Heart right ventricle (tissue), 16 donors: ENCODE measurements at regions not wholly inside any gene's neighbourhood (a gene's known extent, or its start where the extent isn't known, plus 50 kb on each side); places are given as distances from the start of the nearest gene placed in this dataset.
"Not testable (repeated sequence)": the region's sequence is repeated elsewhere in the genome, so short reads cannot be mapped to it uniquely, and the experiment has no call there.

ENCODE experiments used
- ATAC-seq, 8 donors: fragments of 200-7000 bp; cut with Tn5 transposase; one replicate each; pipeline ENCODE4 v1.9.1; 2020; ENCODE audit warnings: mild to moderate bottlenecking in 8 of 8, moderate library complexity in 8 of 8, moderate number of reproducible peaks in 1 of 8
- DNase-seq, 2 donors: peaks; one replicate each; pipeline ENCODE4 v3.0.0-alpha.2; 2020
- H3K27ac ChIP-seq, 10 donors: fragments of 200-600 bp; sonication (generic) in 2 of 10; one replicate each; pipeline versions ENCODE4 v1.5.0 to v1.8.0; 2020 to 2022; ENCODE audit warnings: mild to moderate bottlenecking in 3 of 10
- H3K27me3 ChIP-seq, 7 donors: fragments of 200-600 bp; one replicate each; pipeline ENCODE4 v1.8.0; 2021 to 2022; ENCODE audit warnings: mild to moderate bottlenecking in 2 of 7
- H3K36me3 ChIP-seq, 9 donors: fragments of 200-600 bp; sonication (generic) in 1 of 9; one replicate each; pipeline versions ENCODE4 v1.5.0 to v1.8.0; 2020 to 2022; ENCODE audit warnings: mild to moderate bottlenecking in 2 of 9
- H3K4me1 ChIP-seq, 9 donors: fragments of 200-600 bp; sonication (generic) in 1 of 9; one replicate each; pipeline versions ENCODE4 v1.5.0 to v1.8.0; 2020 to 2022; ENCODE audit warnings: mild to moderate bottlenecking in 4 of 9
- H3K4me3 ChIP-seq, 10 donors: fragments of 200-600 bp; sonication (generic) in 2 of 10; one replicate each; pipeline versions ENCODE4 v1.5.0 to v1.8.0; 2020 to 2022; ENCODE audit warnings: mild to moderate bottlenecking in 7 of 10, moderate library complexity in 2 of 10
- H3K9me3 ChIP-seq, 11 donors: fragments of 200-600 bp in 10 of 11; sonication (generic) in 2 of 11; one replicate each; pipeline versions ENCODE4 v1.5.0 to v1.8.0; 2013 to 2022; ENCODE audit warnings: mild to moderate bottlenecking in 2 of 11, control low read depth in 1 of 11, moderate library complexity in 1 of 11
- CTCF ChIP-seq, 9 donors: fragments of 200-600 bp; sonication (generic) in 2 of 9; IDR thresholded peaks; one replicate each; pipeline versions ENCODE4 v1.5.0 to v1.8.0; 2021 to 2022; ENCODE audit warnings: antibody characterized with exemption in 9 of 9, mild to moderate bottlenecking in 5 of 9, moderate library complexity in 1 of 9
- WGBS, 2 donors: extraction: QIAGEN DNeasy Blood & Tissue Kit; methylation state at CpG; one replicate each; pipeline ENCODE4 v1.1.7; 2013; ENCODE audit warnings: inconsistent platforms in 1 of 2; 5-methylcytosine and 5-hydroxymethylcytosine counted together
- intact Hi-C, 10 donors: fragments of 100-400 bp; cut with DNase I; formaldehyde crosslinking; loops; one replicate each; pipeline versions ENCODE4 v1.11.1 to v1.14.2; 2022
- donor health status: Arrhythmogenic right ventricular cardiomyopathy.
- donor health status: ischemic (EF 13 %, LVEDD 7.1; RV severe dilation, severe dysfunction).
- donor health status: healthy with polysubstance abuse.
- donor health status: DM: no; HTN: yes; CAD: no.
- donor health status: DM: no; HTN: no; CAD: no.
- donor health status: ischemic (EF 25% LVEDD 6.9; RV normal size, moderate dysfunction).
- donor health status: ischemic (EF 25% LVEDD 5.7; RV mildly dilated, moderate dysfunction).
- donor health status: healthy.
- donor health status: DM: yes; HTN: yes; CAD: no.
- donor health status: Ischemic cardiomyopathy.
- donor health status: ischemic (EF 35%, LVEDD 5.7; RV mildly dilated, moderate dysfunction).
- donor health status: nonischemic (EF 11% LVEDD 7.7; RV severe dilation, severe dysfunction).
- donor health status: DM: yes; HTN: yes; CAD: no.
- donor health status: PGD.
- donor health status: ischemic (EF 29% LVEDD 5.4; RV normal size, mild dysfunction).
- donor health status: nonischemic (EF 23%, LVEDD 6.1; RV moderate dilation, normal function).

GRCh38 chr18:52244658-52245057 is 95.3 kb upstream of the DCC start:
- intact Hi-C loops: loop anchor here in 1 of 10 donors (5.0 kb wide), 1 partner anchor 47 kb away; no protein-coding TSS in a partner anchor
- no peak overlapping the region for H3K27ac ChIP-seq

GRCh38 chr18:52254367-52254766 is 85.6 kb upstream of the DCC start:
- Histone ChIP-seq H3K9me3 (peaks cover 0 to 4% (median 0%) of the 10 kb centered on the region in 11 donors), H3K27me3 (no peaks in the 10 kb centered on the region), H3K36me3 (no peaks in the 10 kb centered on the region), H3K4me3 (no peak overlapping the region), H3K4me1 (no peaks in the 10 kb centered on the region), H3K27ac (no peak overlapping the region)
- DNase-seq: no peak
- 72 to 75% methylated on average over 3 of the region's 3 CpGs for WGBS, 2 donors
- no peak for ATAC-seq
- intact Hi-C loops: no loop called here
- no peak for TF ChIP-seq CTCF (IDR thresholded peaks at IDR 0.05)

More at GRCh38 chr18:52244658-52245057, 95.3 kb upstream of the DCC start:
- Histone ChIP-seq H3K4me1 (no peaks in the 10 kb centered on the region), H3K9me3 (peaks cover 0 to 10% (median 0%) of the 10 kb centered on the region in 11 donors), H3K27me3 (no peaks in the 10 kb centered on the region), H3K4me3 (no peak overlapping the region), H3K36me3 (no peaks in the 10 kb centered on the region)
- DNase-seq (no peak), ATAC-seq (no peak)
- no peak for TF ChIP-seq CTCF (IDR thresholded peaks at IDR 0.05)
- 78 to 85% methylated on average over 2 of the region's 2 CpGs for WGBS, 2 donors

GRCh38 chr18:52257417-52257816 is 82.6 kb upstream of the DCC start:
- H3K27ac ChIP-seq, ATAC-seq, H3K27me3 ChIP-seq, H3K36me3 ChIP-seq, H3K9me3 ChIP-seq, intact Hi-C loops, DNase-seq, H3K4me3 ChIP-seq, H3K4me1 ChIP-seq: not testable (repeated sequence)
- WGBS, 2 donors: 71 to 74% methylated on average over 3 of the region's 3 CpGs

GRCh38 chr18:52275817-52276216 is 64.2 kb upstream of the DCC start:
- no peaks in the 10 kb centered on the region for H3K36me3 ChIP-seq
- intact Hi-C loops: no loop called here
- H3K27ac ChIP-seq: no peak overlapping the region
- H3K4me3 ChIP-seq: no peak overlapping the region
- no peaks in the 10 kb centered on the region for H3K9me3 ChIP-seq
- no peak for TF ChIP-seq CTCF (IDR thresholded peaks at IDR 0.05)
- ATAC-seq (no peak), DNase-seq (no peak)
- no peaks in the 10 kb centered on the region for H3K4me1 ChIP-seq
- H3K27me3 ChIP-seq: peaks cover 0 to 3% (median 0%) of the 10 kb centered on the region in 7 donors

DNA sequence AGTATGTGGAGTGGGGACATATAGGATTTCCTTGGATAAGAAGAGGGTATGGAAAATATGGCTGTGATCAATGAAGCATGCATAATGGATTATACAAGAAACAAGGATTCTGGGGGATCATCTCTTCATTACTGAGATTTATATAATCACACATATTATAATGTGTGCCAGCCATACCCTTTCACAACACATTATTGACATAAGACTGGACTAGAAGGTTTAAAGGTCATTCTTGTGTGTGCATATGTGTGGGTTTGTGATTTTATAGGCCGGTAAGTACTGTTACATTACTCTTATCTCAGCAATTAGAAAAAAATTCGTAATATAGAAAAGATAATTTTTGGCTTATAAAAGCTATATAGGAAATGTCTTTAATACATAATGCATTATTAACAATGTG is 62.2 kb upstream of the DCC start:
- intact Hi-C loops: no loop called here
- WGBS, 2 donors: 72 to 80% methylated on average over 2 of the region's 2 CpGs
- H3K4me3 ChIP-seq: no peak overlapping the region
- ATAC-seq (no peak), DNase-seq (no peak)
- H3K27ac ChIP-seq: no peak overlapping the region
- H3K4me1 ChIP-seq: no peaks in the 10 kb centered on the region
- no peaks in the 10 kb centered on the region for H3K36me3 ChIP-seq
- no peak for TF ChIP-seq CTCF (IDR thresholded peaks at IDR 0.05)
- H3K9me3 ChIP-seq: no peaks in the 10 kb centered on the region
- H3K27me3 ChIP-seq: peaks cover 0 to 3% (median 0%) of the 10 kb centered on the region in 7 donors
